ENCODE measurements at regions not wholly inside any gene's neighbourhood (a gene's known extent, or its start where the extent isn't known, plus 50 kb on each side); places are given as distances from the start of the nearest gene placed in this dataset.

DNA sequence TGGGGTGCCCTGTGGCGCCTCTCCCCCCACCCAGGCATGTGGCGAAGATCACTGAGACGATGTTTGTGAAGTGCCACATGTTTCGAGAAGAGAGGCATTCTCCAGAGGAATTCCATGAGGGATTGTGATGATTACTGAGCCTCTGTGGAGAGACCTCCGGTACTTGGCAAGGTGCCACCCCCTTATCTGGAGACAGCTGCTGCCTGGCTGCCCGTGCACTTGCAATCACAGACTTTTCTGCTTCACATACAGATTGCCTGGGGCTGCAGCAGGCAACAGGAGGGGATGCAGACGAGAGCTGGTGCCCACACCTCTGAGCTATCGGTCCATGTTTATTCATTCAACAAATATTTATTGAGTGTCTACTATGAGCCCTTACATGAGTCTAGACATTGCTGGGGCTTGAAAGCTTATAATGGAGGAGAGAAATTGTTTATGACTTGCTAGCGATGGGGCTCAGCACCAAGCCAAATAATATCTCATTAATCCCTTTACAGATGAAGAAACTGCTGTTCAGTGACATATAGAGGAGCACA, 317.2 kb upstream of the ZFHX3 start:
- no peak for DNase-seq (ENCODE audit: low read depth)
- in situ Hi-C loops (cut with HindIII; ENCODE audit: low pct_unique_long_range_greater_than_20kb, low sequenced_read_pairs): no loop called here

DNA sequence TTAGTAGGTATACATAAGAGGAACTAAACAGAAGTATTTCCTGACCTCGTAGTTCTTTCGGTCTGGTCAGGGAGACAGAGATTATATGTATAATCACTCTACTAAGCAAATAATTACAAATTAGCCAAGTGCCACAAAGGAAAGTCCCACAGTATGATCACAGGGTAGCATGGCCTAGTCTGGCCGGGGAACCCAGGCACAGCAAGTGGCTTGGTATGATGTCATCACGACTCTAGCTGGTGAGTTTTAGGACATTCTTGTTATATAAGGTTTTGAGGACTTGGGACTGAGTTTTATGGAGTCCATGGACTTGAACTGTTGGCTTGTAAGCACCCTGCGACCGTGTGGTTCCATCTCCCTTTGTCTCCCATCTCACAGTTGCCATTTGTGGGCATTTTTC, 316.5 kb upstream of the ZFHX3 start:
- in situ Hi-C loops (cut with HindIII; ENCODE audit: low pct_unique_long_range_greater_than_20kb, low sequenced_read_pairs): no loop called here
- no peak for DNase-seq (ENCODE audit: low read depth)

DNA sequence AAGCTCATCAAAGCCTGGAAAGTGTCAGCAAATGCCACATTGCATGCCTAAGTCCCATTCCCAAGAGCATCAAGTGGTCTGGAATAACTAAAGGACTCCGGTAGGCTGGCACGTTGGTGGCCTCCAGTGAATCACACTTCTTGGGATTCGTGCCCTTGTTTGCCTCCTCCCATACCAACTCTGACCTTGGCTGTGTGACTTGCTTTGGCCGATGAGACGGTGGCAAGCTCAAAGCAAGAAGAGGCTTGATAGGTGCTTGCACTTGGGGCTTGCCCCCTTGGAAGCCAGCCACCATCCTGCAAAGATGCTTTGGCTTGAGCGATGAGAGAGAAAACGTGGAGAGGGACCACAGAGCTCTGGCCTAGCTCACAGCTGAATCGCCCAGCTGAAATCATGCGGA, 313.1 kb upstream of the ZFHX3 start:
- no peak for DNase-seq (ENCODE audit: low read depth)
- in situ Hi-C loops (cut with HindIII; ENCODE audit: low pct_unique_long_range_greater_than_20kb, low sequenced_read_pairs): no loop called here

DNA sequence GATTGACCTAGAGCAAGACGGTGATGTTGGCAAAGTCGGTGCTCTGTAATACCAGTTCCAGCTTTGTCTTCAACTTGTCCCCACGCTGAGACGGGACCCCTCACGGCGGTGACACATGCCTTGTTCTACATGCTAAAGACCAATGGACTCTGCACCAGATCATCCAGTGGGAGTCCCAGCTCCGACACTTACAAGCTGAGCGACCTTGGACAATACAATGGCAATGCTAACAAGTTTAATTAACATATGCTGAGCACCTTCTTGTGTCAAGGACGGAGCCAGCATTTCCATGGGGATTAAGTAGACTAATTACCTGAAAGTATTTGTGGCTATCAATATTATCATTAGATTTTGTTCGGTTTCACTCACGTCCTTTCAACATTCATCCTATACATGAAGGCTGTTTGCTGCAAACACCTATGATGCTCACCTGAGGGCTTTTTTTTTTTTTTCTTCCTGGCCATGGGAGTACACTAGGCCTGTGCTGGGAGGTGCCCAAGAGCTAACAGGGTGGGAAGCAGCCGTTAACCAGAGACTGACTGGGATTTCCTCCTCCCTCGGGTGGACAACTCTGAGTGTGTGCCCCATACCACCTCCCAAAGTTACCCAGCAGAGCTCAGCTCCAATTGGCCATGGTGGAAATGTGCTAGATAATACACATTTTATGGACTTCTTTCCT, 308.6 kb upstream of the ZFHX3 start:
- no peak for DNase-seq (ENCODE audit: low read depth)
- in situ Hi-C loops (cut with HindIII; ENCODE audit: low pct_unique_long_range_greater_than_20kb, low sequenced_read_pairs): no loop called here

DNA sequence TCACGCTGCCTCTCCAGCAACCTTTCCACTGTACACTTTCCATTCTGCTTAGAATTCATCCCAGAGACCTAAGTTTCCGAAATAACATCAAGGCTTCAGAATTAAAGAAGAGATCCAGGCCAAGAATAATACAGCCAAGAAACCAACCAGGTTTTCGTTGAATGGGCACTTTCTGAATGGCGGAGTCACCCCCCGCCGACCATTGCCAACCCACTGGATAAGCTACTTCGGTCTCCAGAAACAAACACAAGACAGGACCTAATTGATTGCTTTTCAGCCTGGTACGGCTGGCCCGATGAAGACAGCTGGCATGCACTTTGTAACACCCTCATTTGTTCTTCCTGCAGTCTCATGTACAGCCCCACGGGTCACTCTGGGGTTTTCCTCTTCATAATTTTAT, 308.1 kb upstream of the ZFHX3 start:
- DNase-seq (ENCODE audit: low read depth): no peak
- in situ Hi-C loops (cut with HindIII; ENCODE audit: low pct_unique_long_range_greater_than_20kb, low sequenced_read_pairs): no loop called here

DNA sequence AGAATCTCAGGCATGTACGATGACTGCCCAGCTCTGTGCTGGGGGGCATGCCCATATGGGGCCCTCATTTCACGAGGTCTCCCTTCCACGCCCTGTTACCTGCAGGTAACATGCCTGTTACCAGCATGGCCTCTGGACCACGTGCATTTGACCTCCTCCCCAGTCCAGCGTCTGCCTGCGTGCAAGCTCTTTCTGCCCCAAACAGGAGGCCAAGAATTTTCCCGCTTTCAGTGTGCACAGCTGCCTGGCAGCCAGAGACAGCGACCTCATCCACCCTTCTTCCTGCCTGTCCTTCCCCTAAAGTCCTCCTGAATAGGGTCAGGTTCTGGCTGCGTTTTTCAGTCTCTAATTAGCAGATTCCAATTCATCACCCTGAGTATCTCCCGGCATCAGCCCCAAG, 306.5 kb upstream of the ZFHX3 start:
- in situ Hi-C loops (cut with HindIII; ENCODE audit: low pct_unique_long_range_greater_than_20kb, low sequenced_read_pairs): no loop called here
- no peak for DNase-seq (ENCODE audit: low read depth)

DNA sequence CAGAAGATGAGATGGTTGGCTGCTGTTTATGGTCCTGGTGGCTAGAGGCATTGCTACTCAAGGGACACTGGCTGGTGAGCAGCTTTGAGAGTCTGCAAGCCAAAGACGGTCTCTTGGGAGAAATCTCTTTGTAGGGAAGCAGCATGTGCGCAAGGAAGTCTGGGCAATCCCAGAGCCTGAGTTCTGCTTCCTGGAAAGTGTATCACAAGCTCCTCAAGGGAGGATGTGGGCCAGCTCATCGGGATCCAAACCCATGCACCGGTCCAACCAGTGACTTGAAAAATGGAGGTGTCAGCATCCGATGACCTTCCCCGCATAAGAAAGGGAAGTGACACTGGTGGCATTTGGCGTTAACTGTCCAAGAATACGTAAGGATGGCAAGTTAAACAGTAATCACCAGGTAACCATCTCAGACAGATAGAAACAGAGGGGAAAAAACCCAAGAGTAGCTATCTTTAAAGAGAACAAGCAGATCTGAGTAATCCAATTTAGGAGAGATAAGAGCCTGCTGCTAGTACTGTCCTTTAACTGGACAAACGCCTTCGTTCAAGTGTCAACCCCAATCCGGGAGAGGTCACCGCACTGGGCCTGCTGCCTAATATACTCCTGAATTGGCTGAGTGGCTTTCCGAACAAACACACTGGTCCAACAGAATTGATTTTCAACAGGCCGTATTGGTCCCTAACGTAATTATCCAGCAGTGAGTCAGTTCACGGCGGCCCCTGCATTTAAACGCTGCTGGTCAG, 303.0 kb upstream of the ZFHX3 start:
- no peak for DNase-seq (ENCODE audit: low read depth)
- in situ Hi-C loops (cut with HindIII; ENCODE audit: low pct_unique_long_range_greater_than_20kb, low sequenced_read_pairs): no loop called here

DNA sequence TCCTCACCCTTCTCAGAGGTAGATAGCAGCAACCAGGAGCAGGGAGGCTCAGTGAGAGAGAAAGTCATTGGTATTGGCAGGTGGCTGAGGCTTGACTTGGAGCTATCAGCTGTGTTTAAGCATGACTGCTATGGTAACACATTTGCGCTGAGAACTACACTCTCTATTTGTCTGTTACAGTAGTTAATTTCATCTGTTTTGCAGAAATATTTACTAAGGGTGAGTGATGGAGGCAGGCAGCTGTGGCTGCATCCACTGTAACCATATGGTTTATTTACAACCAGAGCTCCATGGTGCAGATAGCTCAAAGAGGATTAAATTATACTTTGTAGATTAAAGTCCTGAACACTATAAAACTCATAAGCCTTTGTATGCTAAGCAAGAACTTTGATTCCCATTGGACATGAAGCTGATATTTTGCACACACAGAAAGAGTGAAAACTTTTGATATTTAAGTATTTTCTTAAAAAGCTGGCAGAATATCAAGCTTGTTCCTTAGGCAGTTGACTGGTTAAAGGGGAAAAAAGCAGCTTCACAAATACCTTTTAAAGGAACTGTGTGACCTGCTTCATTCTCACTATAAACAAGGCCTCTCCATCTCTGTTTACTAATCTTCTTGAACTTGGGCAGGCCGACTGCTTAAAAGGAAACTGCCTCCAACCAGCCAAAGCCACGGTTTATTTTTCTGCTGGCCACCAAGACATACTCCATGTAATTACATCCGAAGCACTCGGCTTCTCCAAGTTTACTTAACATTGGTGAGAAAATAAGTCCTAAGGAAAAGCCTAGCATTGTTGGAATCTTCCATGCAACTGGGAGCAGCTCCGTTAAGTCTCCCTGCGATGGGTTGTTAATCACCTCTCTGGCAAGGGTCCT, 299.8 kb upstream of the ZFHX3 start:
- no peak for DNase-seq (ENCODE audit: low read depth)
- in situ Hi-C loops (cut with HindIII; ENCODE audit: low pct_unique_long_range_greater_than_20kb, low sequenced_read_pairs): no loop called here

DNA sequence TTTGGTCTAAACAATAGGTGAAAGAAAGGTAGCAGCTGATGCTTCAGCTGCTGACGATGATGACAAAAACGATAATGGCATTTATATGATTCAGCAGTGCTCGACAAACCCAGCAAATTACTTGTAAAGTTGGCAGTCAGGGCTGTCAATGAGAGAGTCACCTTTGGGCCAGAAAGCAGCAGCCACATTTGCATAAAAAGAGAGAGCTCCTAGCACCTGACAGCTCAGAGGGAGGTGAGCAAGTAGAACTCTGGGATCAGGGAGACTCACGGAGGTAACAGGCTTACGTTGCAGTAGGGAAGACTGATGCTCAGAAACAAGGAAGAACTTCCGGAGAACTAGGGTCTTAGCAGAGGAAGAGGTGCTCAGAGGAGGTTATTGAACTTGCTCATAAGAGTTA, 291.9 kb upstream of the ZFHX3 start:
- in situ Hi-C loops (cut with HindIII; ENCODE audit: low pct_unique_long_range_greater_than_20kb, low sequenced_read_pairs): no loop called here
- peak; percentile 76 for DNase-seq (ENCODE audit: low read depth)

DNA sequence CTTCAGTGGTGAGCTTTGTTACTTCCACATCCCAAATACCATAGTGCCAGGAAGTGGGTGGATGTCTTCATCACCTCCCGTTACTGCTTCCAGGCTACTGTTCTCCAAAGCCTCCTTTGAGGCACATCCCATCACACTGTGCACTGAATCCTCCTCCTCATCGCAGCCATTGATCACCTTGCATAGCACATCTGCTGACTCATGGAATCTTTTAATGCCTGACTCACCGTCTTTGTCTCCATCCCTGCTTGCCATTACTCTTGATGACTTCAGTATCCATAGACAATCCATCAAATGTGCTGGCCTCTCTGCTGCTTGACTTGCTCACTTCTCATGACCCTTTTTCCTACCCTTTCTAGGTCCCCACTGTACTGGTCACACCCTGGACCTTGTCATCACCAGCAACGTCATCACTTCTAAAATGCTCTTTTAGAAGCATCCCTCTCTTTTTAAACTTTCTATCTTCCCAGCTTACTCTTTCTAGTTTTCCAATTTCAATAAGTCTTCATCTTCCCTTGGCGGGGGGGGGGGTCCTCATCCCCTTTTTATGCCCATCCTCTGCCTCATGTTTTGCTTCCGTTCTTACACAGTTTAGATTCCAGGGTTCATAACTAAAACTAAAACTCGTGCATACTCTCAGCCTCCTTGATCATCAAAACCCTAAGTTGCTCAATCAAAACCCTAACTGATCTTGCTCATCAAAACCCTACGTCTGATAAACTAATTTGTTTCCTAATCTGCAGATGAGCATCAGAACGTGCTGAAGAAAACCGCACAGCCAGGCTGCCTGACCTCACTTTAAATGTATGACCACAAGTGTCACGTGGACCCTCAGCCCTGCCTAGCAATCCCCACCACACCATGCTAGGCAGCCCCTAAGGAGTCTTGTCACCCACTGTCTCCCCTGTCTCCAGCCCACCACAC, 289.7 kb upstream of the ZFHX3 start:
- in situ Hi-C loops (cut with HindIII; ENCODE audit: low pct_unique_long_range_greater_than_20kb, low sequenced_read_pairs): no loop called here
- DNase-seq (ENCODE audit: low read depth): peak; percentile 19

DNA sequence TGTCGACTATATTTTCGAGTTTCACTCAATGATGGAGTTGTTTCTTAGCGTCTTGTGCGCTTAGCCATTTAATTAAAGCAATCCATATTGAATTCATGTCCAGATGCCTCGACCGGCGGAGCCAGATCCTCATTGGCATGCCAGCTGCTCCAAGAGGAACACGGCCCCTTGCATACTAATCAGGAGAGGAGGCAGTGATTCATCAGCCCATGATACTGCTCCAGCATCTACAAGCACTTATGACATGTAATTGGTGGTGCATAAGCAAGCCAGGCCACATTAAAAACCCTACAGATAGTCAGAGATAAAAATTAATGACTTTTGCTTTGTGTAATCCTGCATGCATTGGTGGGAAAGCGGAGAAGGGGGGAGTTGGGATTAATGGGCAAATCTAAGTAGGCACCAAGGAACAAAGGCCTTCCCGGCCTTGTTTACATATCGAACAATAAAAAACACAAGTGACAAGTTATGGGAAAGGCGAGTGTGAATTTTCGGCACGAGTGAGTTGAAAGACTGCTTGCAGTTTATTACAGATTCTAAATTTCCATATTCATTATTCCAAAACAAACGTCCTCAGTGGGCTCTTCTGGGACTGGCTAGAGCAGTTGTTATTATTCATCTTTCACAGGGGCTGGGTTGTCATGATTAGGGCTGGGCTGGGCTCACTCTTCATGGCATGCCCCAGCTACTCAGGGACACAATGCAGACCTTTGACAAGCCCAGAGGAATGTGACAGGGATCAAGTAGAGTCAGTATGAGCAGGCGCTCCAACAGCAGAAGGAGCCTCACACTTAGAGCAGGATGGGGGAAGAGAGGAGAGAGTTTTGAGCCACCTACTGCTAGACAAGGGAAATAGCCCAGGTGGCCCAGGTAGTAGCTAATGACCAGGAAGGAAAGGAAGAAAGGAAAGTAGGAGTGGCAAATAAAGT, 281.7 kb upstream of the ZFHX3 start:
- no peak for DNase-seq (ENCODE audit: low read depth)
- in situ Hi-C loops (cut with HindIII; ENCODE audit: low pct_unique_long_range_greater_than_20kb, low sequenced_read_pairs): no loop called here

DNA sequence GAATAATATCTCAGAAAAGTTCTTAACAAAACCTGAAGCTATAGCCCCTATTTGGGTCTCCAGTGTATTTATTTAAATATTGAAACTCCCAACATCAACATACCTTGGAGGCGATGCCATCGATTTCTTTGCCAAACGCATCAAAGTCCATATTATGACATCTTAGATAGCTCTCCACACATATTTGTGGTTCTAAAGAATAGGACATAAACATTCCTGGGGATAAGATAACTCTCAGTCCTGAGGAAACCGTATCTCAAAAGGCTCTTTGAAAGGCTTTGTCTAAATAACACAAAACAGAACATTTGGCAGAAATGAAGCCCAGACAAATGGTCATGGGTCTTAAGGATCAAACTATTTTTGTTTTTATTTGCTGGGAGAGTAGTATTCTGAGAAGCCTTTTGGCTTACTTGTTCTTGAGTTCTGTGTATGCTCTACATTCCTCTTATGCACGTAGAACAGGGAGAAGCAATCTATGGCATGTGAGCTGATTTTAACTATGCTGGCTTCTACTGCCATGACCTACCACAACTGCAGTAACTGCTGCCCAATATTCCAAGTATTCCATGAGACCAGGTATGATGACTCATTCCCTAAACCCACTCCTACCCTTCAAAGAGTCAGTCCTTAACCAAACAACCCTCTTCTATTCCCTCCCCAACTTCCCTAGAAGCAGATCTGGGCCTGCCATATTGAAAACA, 279.0 kb upstream of the ZFHX3 start:
- no peak for DNase-seq (ENCODE audit: low read depth)
- in situ Hi-C loops (cut with HindIII; ENCODE audit: low pct_unique_long_range_greater_than_20kb, low sequenced_read_pairs): no loop called here

DNA sequence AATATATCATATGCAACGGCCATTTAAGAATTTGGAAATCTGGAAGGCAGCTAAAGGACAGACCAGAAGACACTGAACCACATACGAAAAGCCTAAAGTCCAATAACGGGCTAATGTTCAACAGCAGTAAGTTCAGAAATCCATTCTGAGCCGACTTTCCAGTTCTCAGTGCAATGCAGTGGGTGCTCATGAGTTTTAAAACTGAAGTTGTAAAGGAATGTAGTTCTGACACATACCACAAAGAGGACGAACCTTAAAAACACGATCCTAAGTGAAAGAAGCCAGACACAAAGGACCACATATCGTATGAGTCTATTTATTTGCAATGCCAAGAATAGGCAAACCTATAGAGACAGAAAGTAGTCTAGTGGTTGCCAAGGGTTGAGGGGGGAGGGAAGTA, 278.3 kb upstream of the ZFHX3 start:
- no peak for DNase-seq (ENCODE audit: low read depth)
- in situ Hi-C loops (cut with HindIII; ENCODE audit: low pct_unique_long_range_greater_than_20kb, low sequenced_read_pairs): no loop called here

DNA sequence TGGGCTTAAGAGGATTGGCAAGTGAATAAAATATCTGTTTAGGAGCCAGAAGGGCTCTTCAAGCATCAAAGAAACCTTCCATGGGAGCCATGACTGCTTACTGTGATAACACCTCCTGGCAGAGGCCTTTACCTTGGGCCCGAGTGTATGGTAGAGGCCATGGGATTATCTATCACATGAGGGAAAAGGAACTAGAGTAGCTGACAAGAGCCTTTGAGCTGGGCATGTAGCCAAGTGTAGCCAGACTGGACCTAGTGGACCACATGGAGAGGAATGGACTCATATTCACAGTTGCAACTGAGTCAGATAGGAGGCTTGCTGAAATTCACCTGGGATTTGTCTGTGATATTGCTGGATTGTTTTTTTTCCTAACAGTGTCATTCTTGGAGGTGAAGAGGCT, 276.0 kb upstream of the ZFHX3 start:
- no peak for DNase-seq (ENCODE audit: low read depth)
- in situ Hi-C loops (cut with HindIII; ENCODE audit: low pct_unique_long_range_greater_than_20kb, low sequenced_read_pairs): no loop called here

DNA sequence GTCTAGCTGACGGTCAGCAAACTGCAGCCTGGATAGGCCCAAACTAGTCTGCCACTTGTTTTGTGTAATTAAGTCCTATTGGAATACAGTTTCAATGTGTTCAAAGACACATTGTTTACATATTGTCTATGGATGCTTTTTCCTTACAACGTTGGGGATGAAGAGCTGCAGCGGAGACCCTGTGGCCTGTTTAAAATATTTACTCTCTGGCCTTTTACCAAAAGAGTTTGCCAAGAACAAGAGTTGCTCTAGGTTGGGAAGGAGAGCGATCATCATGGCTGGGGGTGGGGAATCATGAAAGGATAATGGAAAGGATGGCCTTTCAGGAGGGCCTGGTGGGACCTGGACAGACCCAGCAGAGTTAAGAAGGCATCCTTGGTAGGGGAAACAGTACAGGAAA, 274.9 kb upstream of the ZFHX3 start:
- no peak for DNase-seq (ENCODE audit: low read depth)
- in situ Hi-C loops (cut with HindIII; ENCODE audit: low pct_unique_long_range_greater_than_20kb, low sequenced_read_pairs): no loop called here

DNA sequence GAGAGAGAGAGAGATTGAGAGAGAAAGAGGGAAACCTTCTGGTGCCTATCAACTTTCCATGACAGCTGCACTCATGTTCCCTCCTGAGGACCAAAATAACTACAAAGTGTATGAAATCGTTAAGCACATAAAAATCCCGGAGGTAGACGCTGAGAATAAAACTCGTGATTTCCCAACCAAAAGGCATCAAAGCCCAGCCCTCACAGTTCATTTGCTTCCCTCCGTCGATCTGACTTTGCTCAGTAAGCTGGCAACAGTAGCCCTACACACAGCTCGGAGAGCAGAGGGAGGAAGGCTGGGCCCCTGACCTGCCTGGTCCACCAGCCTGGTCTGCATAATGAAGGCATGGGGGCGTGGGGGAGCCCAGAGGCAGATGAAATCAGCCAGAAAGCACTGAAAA, 273.9 kb upstream of the ZFHX3 start:
- in situ Hi-C loops (cut with HindIII; ENCODE audit: low pct_unique_long_range_greater_than_20kb, low sequenced_read_pairs): no loop called here
- no peak for DNase-seq (ENCODE audit: low read depth)

DNA sequence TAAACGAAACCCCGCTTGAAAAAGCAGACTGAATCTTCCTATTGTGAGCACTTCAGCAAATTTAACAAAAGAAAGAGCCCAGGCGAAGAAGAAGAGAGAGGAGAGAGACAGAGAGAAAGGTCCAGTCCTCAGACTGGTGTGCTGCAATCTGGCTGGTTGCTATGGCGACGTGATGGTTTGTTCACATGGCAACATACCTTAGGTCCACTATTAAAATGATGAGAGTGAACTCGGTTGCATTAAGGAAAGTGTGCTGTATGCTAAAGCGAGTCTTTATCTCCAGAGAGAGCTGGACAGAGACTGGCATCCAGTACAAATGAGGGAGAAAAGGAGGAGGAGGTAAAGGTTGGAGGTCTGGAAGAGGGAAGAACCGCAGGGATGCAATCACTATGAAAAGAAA, 271.8 kb upstream of the ZFHX3 start:
- no peak for DNase-seq (ENCODE audit: low read depth)
- in situ Hi-C loops (cut with HindIII; ENCODE audit: low pct_unique_long_range_greater_than_20kb, low sequenced_read_pairs): no loop called here
